Mesodermal cell (in vitro differentiated cells): ENCODE measurements at regions not wholly inside any gene's neighbourhood (a gene's known extent, or its start where the extent isn't known, plus 50 kb on each side); places are given as distances from the start of the nearest gene placed in this dataset.

Experiments
- H3K27ac ChIP-seq: 2 replicates; pipeline ENCODE4 v1.7.0; 2013; ENCODE audit warnings: mild to moderate bottlenecking, low read depth, low read length, moderate library complexity; ENCODE audit not compliant: severe bottlenecking
- H3K36me3 ChIP-seq: 2 replicates; pipeline ENCODE4 v1.7.1; 2013; ENCODE audit warnings: mild to moderate bottlenecking, low read length, moderate library complexity; ENCODE audit not compliant: control insufficient read depth, insufficient read depth
- H3K4me1 ChIP-seq: one replicate; pipeline ENCODE4 v1.7.1; 2013; ENCODE audit warnings: mild to moderate bottlenecking, low read length; ENCODE audit not compliant: insufficient read depth, control insufficient read depth, poor library complexity, severe bottlenecking
- H3K4me3 ChIP-seq: 2 replicates; pipeline ENCODE4 v1.7.0; 2013; ENCODE audit warnings: low read length, control low read depth, mild to moderate bottlenecking; ENCODE audit not compliant: insufficient read depth, poor library complexity, severe bottlenecking; ENCODE audit errors: extremely low read depth
- H3K9me3 ChIP-seq: 2 replicates; pipeline ENCODE4 v1.7.1; 2013; ENCODE audit warnings: mild to moderate bottlenecking, low read length, moderate library complexity; ENCODE audit not compliant: control insufficient read depth
- WGBS, 2 experiments: methylation state at CpG; one replicate each; pipeline ENCODE4 v1.1.5; 2013; ENCODE audit warnings: missing lambda C conversion rate in 2 of 2; ENCODE audit not compliant: insufficient coverage in 2 of 2; 5-methylcytosine and 5-hydroxymethylcytosine counted together

DNA sequence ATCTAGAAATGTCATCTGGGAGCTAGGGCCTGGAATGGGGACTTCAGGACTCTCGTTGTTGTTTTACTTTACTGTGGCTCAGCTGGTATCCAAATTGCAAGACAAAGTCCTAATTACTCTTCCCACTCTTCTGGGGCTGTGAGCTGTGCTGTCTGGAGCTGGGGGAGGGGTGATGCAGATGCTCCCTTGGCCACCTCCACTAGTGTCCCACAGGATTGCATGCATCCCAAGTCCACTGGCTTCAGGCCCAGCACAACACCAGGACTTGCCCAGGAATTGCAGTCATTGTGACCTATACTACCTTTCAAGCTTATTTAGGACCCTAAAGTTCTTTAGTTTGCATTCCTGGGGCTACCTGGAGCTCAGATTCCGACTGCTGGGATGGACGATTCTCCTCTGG, 366.1 kb upstream of the FAM47C start:
- Histone ChIP-seq H3K4me1 (no peaks in the 10 kb centered on the region), H3K36me3 (no peaks in the 10 kb centered on the region), H3K27ac (no peak overlapping the region), H3K4me3 (no peak overlapping the region), H3K9me3 (no peaks in the 10 kb centered on the region)
- no CpG with 5 or more reads among the region's 3 CpGs for WGBS, 2 experiments

DNA sequence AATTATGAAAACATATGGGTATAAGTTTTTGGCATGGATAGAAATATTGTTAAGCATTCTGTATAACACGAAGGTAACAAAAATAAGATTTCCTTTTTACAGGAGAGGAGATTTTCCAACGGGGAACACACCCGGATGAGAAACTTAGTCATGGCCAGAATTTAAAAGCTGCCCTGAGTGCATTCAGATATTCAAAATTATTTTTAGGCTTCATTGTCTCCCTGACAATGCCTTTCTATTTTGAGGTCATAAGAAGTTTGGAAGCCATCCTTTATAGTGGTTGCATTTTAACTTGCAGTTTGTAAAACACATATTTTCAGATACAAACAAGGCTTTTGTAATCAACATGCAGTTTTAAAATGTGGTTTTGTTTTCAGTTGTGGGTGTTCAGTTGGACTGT, 357.5 kb upstream of the FAM47C start:
- Histone ChIP-seq H3K36me3 (no peaks in the 10 kb centered on the region), H3K27ac (no peak overlapping the region), H3K4me1 (no peaks in the 10 kb centered on the region), H3K9me3 (no peaks in the 10 kb centered on the region), H3K4me3 (no peak overlapping the region)
- WGBS, 2 experiments = no CpG with 5 or more reads among the region's 3 CpGs

DNA sequence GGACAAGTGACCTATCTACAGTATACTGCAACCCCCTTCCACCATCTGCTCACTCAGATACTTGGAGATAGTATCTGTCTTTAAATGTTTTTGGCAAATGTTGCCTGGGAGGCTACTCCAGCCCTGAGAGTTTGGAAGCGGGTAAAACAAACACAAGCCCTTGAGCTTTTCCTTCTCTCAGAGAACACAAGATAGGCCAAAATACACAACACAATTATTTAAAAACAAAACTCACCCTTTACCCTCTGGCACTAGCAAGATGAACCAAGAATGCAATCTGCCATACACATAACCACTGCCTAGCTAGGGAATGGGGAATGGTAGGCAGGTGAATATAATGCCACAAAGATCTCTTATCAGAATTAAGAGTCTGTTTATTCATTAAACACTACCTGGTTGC, 324.7 kb upstream of the FAM47C start:
- no peak overlapping the region for H3K4me3 ChIP-seq
- H3K9me3 ChIP-seq = no peaks in the 10 kb centered on the region
- H3K27ac ChIP-seq = no peak overlapping the region
- no peaks in the 10 kb centered on the region for H3K36me3 ChIP-seq
- no CpG with 5 or more reads among the region's 1 CpG for whole genome bisulfite sequencing, 2 experiments
- H3K4me1 ChIP-seq = no peaks in the 10 kb centered on the region

DNA sequence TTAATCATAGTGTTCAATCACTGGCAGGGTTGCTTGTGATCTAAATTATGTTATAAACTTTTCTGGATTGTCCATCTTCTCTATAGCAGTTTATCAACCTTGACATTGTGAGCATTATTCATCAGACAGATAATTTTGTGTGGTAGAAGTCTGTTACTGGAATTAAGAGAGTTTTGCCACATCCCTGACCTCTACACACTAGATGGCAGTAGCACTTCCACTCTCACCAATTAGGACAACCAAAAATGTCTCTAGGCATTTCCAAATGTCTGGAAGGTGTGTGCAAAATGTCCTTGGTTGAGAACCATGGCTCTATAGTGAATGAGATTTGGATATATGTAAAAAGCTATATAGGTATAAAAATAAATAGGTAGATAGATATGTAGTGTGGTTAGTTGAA, 324.1 kb upstream of the FAM47C start:
- Histone ChIP-seq H3K36me3 (no peaks in the 10 kb centered on the region), H3K4me1 (no peaks in the 10 kb centered on the region), H3K27ac (no peak overlapping the region), H3K9me3 (no peaks in the 10 kb centered on the region), H3K4me3 (no peak overlapping the region)

DNA sequence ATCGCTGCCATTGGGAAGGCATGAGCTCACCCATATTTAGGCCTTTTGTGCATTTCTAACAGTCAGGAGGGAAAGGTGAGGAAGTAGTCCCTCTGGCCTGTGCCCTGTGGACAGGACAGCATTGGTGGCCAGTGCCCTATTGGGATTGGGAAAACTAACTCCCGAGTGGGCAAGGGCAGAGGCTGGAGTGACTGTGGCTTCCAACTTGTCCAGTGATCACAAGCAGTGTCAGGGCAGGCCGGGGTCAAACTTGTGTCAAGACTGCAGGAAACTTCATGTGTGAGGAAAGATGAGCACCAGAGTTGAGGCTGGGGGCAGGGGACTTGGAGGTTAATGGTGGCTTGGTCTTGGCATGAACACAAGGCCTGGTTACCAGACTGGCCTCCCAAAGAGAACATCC, 286.2 kb upstream of the FAM47C start:
- H3K4me1 ChIP-seq = peaks cover 2% of the 10 kb centered on the region

DNA sequence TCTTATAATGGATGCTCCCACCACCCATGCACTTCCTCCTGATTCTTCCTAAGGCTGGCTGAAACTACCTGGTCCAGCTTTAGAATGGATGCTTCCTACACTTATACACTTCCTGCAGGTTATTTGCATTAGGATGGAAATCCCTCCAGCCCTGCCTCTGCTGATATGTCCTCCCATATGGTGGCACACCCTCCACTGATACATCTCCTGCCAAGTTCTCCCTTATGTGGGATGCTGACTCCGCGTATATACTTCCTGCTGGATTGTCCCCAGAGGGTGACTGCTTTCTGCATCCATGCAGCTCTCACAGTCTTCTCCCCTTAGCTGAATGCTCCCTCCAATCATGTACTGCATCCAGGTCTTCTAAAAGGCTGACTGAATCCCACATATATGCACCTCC, 254.6 kb upstream of the FAM47C start:
- Histone ChIP-seq H3K4me3 (no peak overlapping the region), H3K4me1 (no peaks in the 10 kb centered on the region), H3K9me3 (no peaks in the 10 kb centered on the region), H3K27ac (no peak overlapping the region), H3K36me3 (no peaks in the 10 kb centered on the region)
- WGBS, 2 experiments = no CpG with 5 or more reads among the region's 2 CpGs

More for the DNA sequence above, 286.2 kb upstream of the FAM47C start:
- H3K36me3 ChIP-seq = no peaks in the 10 kb centered on the region
- no peaks in the 10 kb centered on the region for H3K9me3 ChIP-seq
- 90 to 92% methylated on average over 1 to 2 of the region's 3 CpGs for WGBS, 2 experiments
- H3K27ac ChIP-seq = no peak overlapping the region
- H3K4me3 ChIP-seq = no peak overlapping the region

DNA sequence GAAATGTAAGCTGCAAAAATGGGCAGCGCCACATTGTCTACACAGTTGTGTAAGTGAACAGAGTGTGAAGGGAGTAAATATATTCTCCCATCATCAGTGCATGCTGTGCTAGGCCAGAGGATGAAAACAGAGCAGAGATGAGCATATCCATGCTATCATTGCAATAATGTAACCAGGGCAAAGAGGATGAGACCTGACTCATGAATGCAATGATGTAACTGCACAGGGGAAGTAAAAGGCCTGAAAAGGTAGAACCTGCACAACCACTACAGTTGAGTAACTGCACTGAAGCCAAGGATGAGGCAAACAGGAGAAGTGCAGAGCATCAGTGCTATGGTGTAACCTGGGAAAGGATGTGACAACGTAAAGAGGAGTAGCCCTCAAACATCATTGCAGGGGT, 220.4 kb upstream of the FAM47C start:
- H3K4me1 ChIP-seq = no peaks in the 10 kb centered on the region
- no peak overlapping the region for H3K27ac ChIP-seq
- no CpG with 5 or more reads among the region's 2 CpGs for WGBS, 2 experiments
- no peaks in the 10 kb centered on the region for H3K36me3 ChIP-seq
- no peaks in the 10 kb centered on the region for H3K9me3 ChIP-seq
- no peak overlapping the region for H3K4me3 ChIP-seq

DNA sequence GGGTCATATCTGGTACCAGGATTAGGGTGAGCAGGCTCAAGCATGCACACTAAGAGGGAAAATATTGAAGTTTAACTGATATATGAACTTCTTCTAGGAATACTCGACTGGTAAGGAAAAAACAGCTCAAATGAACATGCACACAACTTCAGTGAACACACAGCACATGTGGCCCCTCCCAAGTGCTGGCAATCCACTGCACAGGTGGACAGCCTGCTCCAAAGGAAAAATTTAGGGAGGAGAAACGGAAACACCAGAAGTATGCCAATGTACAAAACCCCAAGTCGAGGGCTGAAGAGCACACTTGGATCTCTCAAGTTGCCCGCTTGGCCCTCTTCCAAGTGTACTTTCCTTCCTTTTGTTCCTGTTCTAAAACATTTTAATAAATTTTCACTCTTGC, 205.0 kb upstream of the FAM47C start:
- no peaks in the 10 kb centered on the region for H3K36me3 ChIP-seq
- H3K9me3 ChIP-seq = no peaks in the 10 kb centered on the region
- no peaks in the 10 kb centered on the region for H3K4me1 ChIP-seq
- H3K27ac ChIP-seq = no peak overlapping the region
- WGBS, 2 experiments = 100% methylated on average over 2 of the region's 4 CpGs; no CpG with 5 or more reads in 1 of the 2 experiments
- no peak overlapping the region for H3K4me3 ChIP-seq

DNA sequence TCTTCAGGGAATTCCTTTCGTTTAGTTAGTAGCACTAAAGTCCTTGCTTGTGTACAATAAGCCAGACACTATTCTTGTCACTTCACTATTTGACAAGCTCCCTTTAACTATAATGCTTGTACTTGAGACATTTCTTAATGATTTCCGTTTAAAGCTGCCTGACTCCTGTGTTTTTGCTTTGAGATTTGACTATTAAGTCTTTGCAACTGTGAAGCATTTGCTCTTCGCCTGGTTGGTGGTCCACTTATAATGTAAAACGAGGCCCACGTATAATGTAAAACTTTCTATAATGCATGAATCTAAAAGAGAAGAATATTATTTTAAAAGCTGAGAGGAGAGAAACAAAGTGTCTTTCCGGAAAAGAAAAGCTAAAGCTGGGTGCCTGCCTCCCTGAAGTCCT, 204.1 kb upstream of the FAM47C start:
- no peaks in the 10 kb centered on the region for H3K4me1 ChIP-seq
- no peak overlapping the region for H3K4me3 ChIP-seq
- H3K36me3 ChIP-seq = no peaks in the 10 kb centered on the region
- 80% methylated on average over 4 of the region's 6 CpGs; no CpG with 5 or more reads in 1 of the 2 experiments for WGBS, 2 experiments
- H3K9me3 ChIP-seq = no peaks in the 10 kb centered on the region
- no peak overlapping the region for H3K27ac ChIP-seq

DNA sequence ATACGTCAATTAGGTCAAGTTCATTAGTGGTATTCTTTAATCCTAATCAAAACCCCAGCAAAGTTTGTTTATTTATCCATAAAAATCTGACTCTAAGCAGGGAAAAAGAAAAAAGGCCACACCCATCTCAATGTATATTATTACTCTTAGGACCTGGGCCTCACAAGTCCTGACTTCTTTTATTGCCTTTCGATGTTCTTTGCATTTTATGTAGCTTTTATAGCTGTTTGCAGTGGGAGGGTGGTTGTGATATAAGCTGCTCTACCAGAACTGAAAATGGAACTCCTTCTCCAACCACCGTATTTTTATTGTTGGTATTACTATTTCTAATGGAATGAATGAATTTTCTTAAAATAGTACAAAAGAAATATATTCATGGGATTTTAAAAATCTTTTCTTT, 163.3 kb upstream of the FAM47C start:
- Histone ChIP-seq H3K9me3 (no peaks in the 10 kb centered on the region), H3K4me3 (no peak overlapping the region), H3K36me3 (no peaks in the 10 kb centered on the region), H3K27ac (no peak overlapping the region), H3K4me1 (no peaks in the 10 kb centered on the region)
- whole genome bisulfite sequencing, 2 experiments = no CpG with 5 or more reads among the region's 3 CpGs

DNA sequence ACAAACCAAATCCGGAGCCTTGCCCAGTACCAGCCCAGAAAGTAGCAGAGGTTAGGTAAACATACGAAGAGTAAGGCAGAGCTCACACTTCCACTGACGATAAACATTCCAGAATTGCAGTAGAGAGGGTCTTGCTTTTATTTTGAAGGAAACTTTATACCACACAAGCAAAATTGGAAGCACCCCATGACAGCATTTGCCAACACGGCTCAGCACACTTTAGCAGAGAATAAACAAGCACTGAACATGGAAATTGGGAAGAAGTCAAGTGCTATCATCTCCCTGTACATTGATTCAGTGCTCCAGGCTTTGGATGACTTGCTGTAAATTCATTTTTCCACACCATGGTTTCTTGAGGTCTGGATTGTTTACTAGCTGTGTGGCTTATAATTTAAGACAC, 160.7 kb upstream of the FAM47C start:
- WGBS, 2 experiments = no CpG with 5 or more reads among the region's 4 CpGs
- H3K9me3 ChIP-seq = no peaks in the 10 kb centered on the region
- no peak overlapping the region for H3K4me3 ChIP-seq

DNA sequence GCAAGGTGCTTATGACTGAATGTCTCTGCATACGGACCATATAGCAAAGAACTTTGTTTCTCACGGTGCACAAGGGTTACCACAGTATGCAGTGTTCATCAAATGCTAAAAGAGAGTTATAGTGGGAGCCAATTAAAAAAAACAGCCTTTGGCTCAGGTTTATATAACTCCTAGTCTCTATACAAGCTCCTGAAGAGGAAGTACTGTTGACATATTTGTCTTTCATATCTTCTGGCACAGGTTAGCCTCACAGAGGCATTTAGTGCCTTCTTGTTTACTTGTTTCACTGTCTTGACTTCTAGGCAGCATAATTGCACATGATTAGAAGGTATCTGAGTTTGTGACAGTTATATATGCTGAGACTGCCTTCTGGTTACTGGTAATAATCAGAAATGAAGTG, 158.8 kb upstream of the FAM47C start:
- Histone ChIP-seq H3K27ac (no peak overlapping the region), H3K4me3 (no peak overlapping the region), H3K4me1 (no peaks in the 10 kb centered on the region), H3K36me3 (no peaks in the 10 kb centered on the region), H3K9me3 (no peaks in the 10 kb centered on the region)
- WGBS, 2 experiments = no CpG with 5 or more reads among the region's 2 CpGs

More for the DNA sequence above, 160.7 kb upstream of the FAM47C start:
- Histone ChIP-seq H3K36me3 (no peaks in the 10 kb centered on the region), H3K4me1 (no peaks in the 10 kb centered on the region), H3K27ac (no peak overlapping the region)
